ENCODE measurements at regions not wholly inside any gene's neighbourhood (a gene's known extent, or its start where the extent isn't known, plus 50 kb on each side); places are given as distances from the start of the nearest gene placed in this dataset.

DNA sequence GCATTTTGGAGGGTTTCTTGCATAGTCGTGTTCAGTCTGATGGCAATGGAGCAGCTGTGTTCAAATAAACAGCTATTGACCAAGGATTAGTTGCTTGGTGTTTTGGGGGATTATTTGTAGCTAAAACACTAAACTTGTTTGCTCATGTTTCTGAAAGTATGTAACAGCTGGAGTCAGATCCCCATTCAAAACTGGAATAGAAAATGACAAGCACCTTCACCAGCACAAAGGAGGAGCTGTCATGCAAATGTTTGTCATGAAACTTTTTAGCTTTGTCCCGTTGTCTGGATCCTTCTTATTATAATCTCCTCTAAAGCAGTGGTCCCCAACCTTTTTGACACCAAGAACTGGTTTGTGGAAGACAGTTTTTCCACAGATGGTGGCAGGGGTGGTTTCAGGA, 96.9 kb upstream of the ZNF236 start:
- no peaks in the 10 kb centered on the region for H3K79me2 ChIP-seq (ENCODE audit: control insufficient read depth, insufficient read depth, low read length)
- no peak overlapping the region for H2AFZ ChIP-seq (ENCODE audit: low read length)
- no peaks in the 10 kb centered on the region for H3K27me3 ChIP-seq (ENCODE audit: control insufficient read depth, insufficient read depth, low read length)
- H3K4me1 ChIP-seq (ENCODE audit: control insufficient read depth, extremely low read depth, insufficient read depth, low read length): no peaks in the 10 kb centered on the region
- no peaks in the 10 kb centered on the region for H3K9me3 ChIP-seq (ENCODE audit: control insufficient read depth, insufficient read depth, low read depth, low read length)
- TF ChIP-seq EZH2 (IDR thresholded peaks at IDR 0.05; ENCODE audit: low read length, missing control alignments): no peak
- TF ChIP-seq, protein P1, sequence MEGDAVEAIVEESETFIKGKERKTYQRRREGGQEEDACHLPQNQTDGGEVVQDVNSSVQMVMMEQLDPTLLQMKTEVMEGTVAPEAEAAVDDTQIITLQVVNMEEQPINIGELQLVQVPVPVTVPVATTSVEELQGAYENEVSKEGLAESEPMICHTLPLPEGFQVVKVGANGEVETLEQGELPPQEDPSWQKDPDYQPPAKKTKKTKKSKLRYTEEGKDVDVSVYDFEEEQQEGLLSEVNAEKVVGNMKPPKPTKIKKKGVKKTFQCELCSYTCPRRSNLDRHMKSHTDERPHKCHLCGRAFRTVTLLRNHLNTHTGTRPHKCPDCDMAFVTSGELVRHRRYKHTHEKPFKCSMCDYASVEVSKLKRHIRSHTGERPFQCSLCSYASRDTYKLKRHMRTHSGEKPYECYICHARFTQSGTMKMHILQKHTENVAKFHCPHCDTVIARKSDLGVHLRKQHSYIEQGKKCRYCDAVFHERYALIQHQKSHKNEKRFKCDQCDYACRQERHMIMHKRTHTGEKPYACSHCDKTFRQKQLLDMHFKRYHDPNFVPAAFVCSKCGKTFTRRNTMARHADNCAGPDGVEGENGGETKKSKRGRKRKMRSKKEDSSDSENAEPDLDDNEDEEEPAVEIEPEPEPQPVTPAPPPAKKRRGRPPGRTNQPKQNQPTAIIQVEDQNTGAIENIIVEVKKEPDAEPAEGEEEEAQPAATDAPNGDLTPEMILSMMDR (conservative IDR thresholded peaks at IDR 0.05 in 1 of 2, IDR thresholded peaks at IDR 0.05 in 1 of 2; ENCODE audit: low read depth in 1 of 2, low read length in 2 of 2): no peak
- no peak overlapping the region for H3K4me3 ChIP-seq (replicated peaks in 1 of 4; ENCODE audit: control extremely low read depth in 1 of 4, insufficient read depth in 1 of 4, low read depth in 3 of 4, low read length in 4 of 4)
- no peaks in the 10 kb centered on the region for H3K36me3 ChIP-seq (ENCODE audit: control insufficient read depth, insufficient read depth, low read length)
- H3K27ac ChIP-seq (ENCODE audit: insufficient read depth, low read length): no peak overlapping the region
- DNase-seq (ENCODE audit: low read depth in 2 of 2): no peak
- H3K9ac ChIP-seq (ENCODE audit: insufficient read depth, low read length): no peak overlapping the region
- H3K4me2 ChIP-seq (ENCODE audit: extremely low read depth, insufficient read depth, low read length): no peak overlapping the region
- no peaks in the 10 kb centered on the region for H4K20me1 ChIP-seq (ENCODE audit: control insufficient read depth, extremely low read depth, insufficient read depth, low read length)

DNA sequence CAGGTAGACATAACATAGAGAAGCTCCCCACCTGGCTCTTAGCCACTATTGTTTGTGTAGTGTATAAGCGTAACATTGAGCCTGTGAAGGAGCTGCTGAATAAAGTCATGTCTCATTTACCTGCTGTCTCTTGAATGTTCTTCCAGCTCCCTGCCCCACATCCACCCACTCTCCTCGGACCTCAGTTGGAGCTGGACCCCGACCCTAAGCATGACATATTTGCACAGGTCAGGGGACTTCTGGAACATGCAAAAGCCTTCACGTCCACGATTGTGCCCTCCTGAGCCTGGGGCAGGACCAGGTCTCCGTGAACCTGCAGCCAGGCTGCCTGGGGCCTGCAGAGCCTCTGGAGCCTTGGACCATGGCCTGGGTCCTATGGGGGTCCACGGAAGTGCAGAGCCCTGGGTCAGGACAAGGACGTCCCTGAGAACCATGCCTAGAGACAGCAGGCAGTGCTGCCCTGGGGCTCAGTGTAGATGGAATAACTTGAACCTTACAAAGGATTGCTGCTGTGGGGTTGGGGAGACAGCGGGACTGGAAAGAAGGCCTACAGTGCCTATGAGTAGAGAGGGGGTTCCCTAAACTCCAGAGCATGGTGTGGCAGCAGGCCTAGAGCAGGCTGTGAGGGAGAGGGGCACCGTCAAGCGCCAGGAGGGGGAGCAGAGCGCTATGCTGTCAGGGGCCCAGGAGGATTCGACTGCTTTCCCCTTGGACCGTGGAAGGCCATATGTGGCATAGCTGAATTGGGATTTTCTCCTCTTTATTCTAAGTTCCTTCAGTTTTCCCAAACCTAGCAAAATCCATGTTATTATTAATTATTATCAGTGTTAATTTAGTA, 99.9 kb upstream of the ZNF236 start:
- no peaks in the 10 kb centered on the region for H3K9me3 ChIP-seq (ENCODE audit: control insufficient read depth, insufficient read depth, low read depth, low read length)
- H3K4me2 ChIP-seq (ENCODE audit: extremely low read depth, insufficient read depth, low read length): no peak overlapping the region
- H3K79me2 ChIP-seq (ENCODE audit: control insufficient read depth, insufficient read depth, low read length): no peaks in the 10 kb centered on the region
- no peak overlapping the region for H3K4me3 ChIP-seq (replicated peaks in 1 of 4; ENCODE audit: control extremely low read depth in 1 of 4, insufficient read depth in 1 of 4, low read depth in 3 of 4, low read length in 4 of 4)
- H3K27me3 ChIP-seq (ENCODE audit: control insufficient read depth, insufficient read depth, low read length): no peaks in the 10 kb centered on the region
- H3K27ac ChIP-seq (ENCODE audit: insufficient read depth, low read length): no peak overlapping the region
- no peaks in the 10 kb centered on the region for H4K20me1 ChIP-seq (ENCODE audit: control insufficient read depth, extremely low read depth, insufficient read depth, low read length)
- no peak for DNase-seq (ENCODE audit: low read depth in 2 of 2)
- no peaks in the 10 kb centered on the region for H3K36me3 ChIP-seq (ENCODE audit: control insufficient read depth, insufficient read depth, low read length)
- no peak overlapping the region for H3K9ac ChIP-seq (ENCODE audit: insufficient read depth, low read length)
- no peaks in the 10 kb centered on the region for H3K4me1 ChIP-seq (ENCODE audit: control insufficient read depth, extremely low read depth, insufficient read depth, low read length)
- TF ChIP-seq EZH2 (IDR thresholded peaks at IDR 0.05; ENCODE audit: low read length, missing control alignments): no peak
- TF ChIP-seq, protein P1 (conservative IDR thresholded peaks at IDR 0.05 in 1 of 2, IDR thresholded peaks at IDR 0.05 in 1 of 2; ENCODE audit: low read depth in 1 of 2, low read length in 2 of 2): no peak
- no peak overlapping the region for H2AFZ ChIP-seq (ENCODE audit: low read length)

DNA sequence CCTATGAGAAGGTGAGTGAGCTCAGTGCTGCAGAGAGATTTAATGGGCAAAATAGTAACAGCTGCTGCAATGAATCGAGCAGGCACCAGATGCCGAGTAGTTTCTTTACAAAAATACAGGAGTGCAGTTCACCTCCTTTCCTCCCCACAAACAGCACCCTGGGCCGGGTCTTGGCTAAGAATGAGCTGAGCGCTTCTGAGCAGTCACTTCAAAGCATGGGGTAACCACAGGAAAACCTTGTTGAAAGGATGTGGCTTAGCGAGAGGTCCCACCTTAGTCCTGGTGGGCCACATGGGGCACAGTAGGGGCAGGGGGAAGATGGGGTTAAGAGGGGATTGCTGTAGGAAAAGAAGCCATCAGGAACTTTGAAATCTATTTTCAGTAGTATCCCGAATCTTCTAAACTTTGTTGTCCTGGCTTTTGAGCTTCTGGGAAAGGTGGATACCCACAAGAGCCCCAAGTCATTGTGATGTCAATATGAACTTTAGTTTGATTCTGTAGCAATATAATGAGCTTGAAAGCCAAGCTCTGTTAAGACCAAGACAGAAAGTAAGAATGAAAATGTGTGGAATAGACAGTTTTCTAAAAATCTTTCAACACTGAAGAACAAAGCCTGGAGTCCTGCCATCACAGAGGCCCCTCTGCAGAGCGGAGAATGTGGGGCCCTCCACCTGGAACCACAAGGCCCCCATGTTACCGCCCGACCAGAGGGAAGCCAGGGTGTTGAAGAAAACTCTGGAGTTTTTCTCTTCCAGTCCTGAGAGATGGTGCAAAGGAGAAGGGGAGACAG, 101.0 kb upstream of the ZNF236 start:
- no peak overlapping the region for H3K9ac ChIP-seq (ENCODE audit: insufficient read depth, low read length)
- H3K27me3 ChIP-seq (ENCODE audit: control insufficient read depth, insufficient read depth, low read length): no peaks in the 10 kb centered on the region
- H3K4me1 ChIP-seq (ENCODE audit: control insufficient read depth, extremely low read depth, insufficient read depth, low read length): no peaks in the 10 kb centered on the region
- H3K4me3 ChIP-seq (replicated peaks in 1 of 4; ENCODE audit: control extremely low read depth in 1 of 4, insufficient read depth in 1 of 4, low read depth in 3 of 4, low read length in 4 of 4): no peak overlapping the region
- no peaks in the 10 kb centered on the region for H3K36me3 ChIP-seq (ENCODE audit: control insufficient read depth, insufficient read depth, low read length)
- no peak overlapping the region for H3K27ac ChIP-seq (ENCODE audit: insufficient read depth, low read length)
- H3K79me2 ChIP-seq (ENCODE audit: control insufficient read depth, insufficient read depth, low read length): no peaks in the 10 kb centered on the region
- no peaks in the 10 kb centered on the region for H3K9me3 ChIP-seq (ENCODE audit: control insufficient read depth, insufficient read depth, low read depth, low read length)
- no peak overlapping the region for H3K4me2 ChIP-seq (ENCODE audit: extremely low read depth, insufficient read depth, low read length)
- no peak for TF ChIP-seq EZH2 (IDR thresholded peaks at IDR 0.05; ENCODE audit: low read length, missing control alignments)
- TF ChIP-seq, protein P1 (conservative IDR thresholded peaks at IDR 0.05 in 1 of 2, IDR thresholded peaks at IDR 0.05 in 1 of 2; ENCODE audit: low read depth in 1 of 2, low read length in 2 of 2): no peak
- H2AFZ ChIP-seq (ENCODE audit: low read length): no peak overlapping the region
- no peak for DNase-seq (ENCODE audit: low read depth in 2 of 2)
- no peaks in the 10 kb centered on the region for H4K20me1 ChIP-seq (ENCODE audit: control insufficient read depth, extremely low read depth, insufficient read depth, low read length)

Data from fibroblast of lung (primary cell).